GM19025 (cell line): ENCODE measurements at regions not wholly inside any gene's neighbourhood (a gene's known extent, or its start where the extent isn't known, plus 50 kb on each side); places are given as distances from the start of the nearest gene placed in this dataset.

ENCODE experiments used
- ATAC-seq: cut with Tn5 transposase; IDR thresholded peaks from one replicate; pipeline ENCODE4 v1.9.1; 2021; ENCODE audit warnings: mild to moderate bottlenecking, low read depth, moderate library complexity; ENCODE audit not compliant: unreplicated experiment

GRCh38 chr2:236861196-236861875, 224.4 kb upstream of the COPS8 start:
- ATAC-seq, result no peak

GRCh38 chr2:236861944-236862343, 223.7 kb upstream of the COPS8 start:
- ATAC-seq, result no peak

GRCh38 chr2:236862526-236862925, 223.2 kb upstream of the COPS8 start:
- ATAC-seq, result no peak

- ATAC-seq, result peak; percentile 76
Observed at GRCh38 chr2:236862961-236863728, 222.5 kb upstream of the COPS8 start.

- no peak for ATAC-seq
Observed at GRCh38 chr2:236863729-236864126, 222.0 kb upstream of the COPS8 start.

GRCh38 chr2:236865052-236865451, 220.6 kb upstream of the COPS8 start:
- no peak for ATAC-seq

GRCh38 chr2:236866542-236867340, 218.9 kb upstream of the COPS8 start:
- ATAC-seq, result no peak

GRCh38 chr2:236867441-236868260, 218.0 kb upstream of the COPS8 start:
- ATAC-seq, result no peak

- no peak for ATAC-seq
Observed at GRCh38 chr2:236870370-236870769, 215.3 kb upstream of the COPS8 start.

GRCh38 chr2:236871500-236872001, 214.1 kb upstream of the COPS8 start:
- ATAC-seq, result no peak

- ATAC-seq, result no peak
Observed at GRCh38 chr2:236872015-236872414, 213.7 kb upstream of the COPS8 start.

GRCh38 chr2:236872981-236873380, 212.7 kb upstream of the COPS8 start:
- no peak for ATAC-seq

GRCh38 chr2:236873636-236874035, 212.1 kb upstream of the COPS8 start:
- ATAC-seq, result no peak

GRCh38 chr2:236874866-236875481, 210.7 kb upstream of the COPS8 start:
- no peak for ATAC-seq

GRCh38 chr2:236875906-236876505, 209.7 kb upstream of the COPS8 start:
- no peak for ATAC-seq

- ATAC-seq, result no peak
Observed at GRCh38 chr2:236876642-236877041, 209.0 kb upstream of the COPS8 start.

- ATAC-seq, result no peak
Observed at GRCh38 chr2:236877972-236878371, 207.7 kb upstream of the COPS8 start.

GRCh38 chr2:236879416-236879963, 206.2 kb upstream of the COPS8 start:
- no peak for ATAC-seq

- ATAC-seq, result no peak
Observed at GRCh38 chr2:236882074-236882473, 203.6 kb upstream of the COPS8 start.
